Brain pericyte (primary cell): ENCODE measurements at regions not wholly inside any gene's neighbourhood (a gene's known extent, or its start where the extent isn't known, plus 50 kb on each side); places are given as distances from the start of the nearest gene placed in this dataset.
"Not testable (repeated sequence)": the region's sequence is repeated elsewhere in the genome, so short reads cannot be mapped to it uniquely, and the experiment has no call there.

ENCODE experiments used
- DNase-seq: peaks from one replicate; pipeline ENCODE4 v3.0.0-alpha.2; 2012; ENCODE audit warnings: low read depth, low spot score

GRCh38 chr1:232352366-232352765 is 277.6 kb downstream of the SIPA1L2 start:
- DNase-seq = no peak

GRCh38 chr1:232351335-232351734 is 278.6 kb downstream of the SIPA1L2 start:
- no peak for DNase-seq

- no peak for DNase-seq
Measured at GRCh38 chr1:232346844-232347243, 283.1 kb downstream of the SIPA1L2 start.

GRCh38 chr1:232344791-232345399 is 285.0 kb downstream of the SIPA1L2 start:
- no peak for DNase-seq

- not testable (repeated sequence) for DNase-seq
Measured at GRCh38 chr1:232344186-232344585, 285.7 kb downstream of the SIPA1L2 start.

- DNase-seq = no peak
Measured at GRCh38 chr1:232340446-232340845, 289.5 kb downstream of the SIPA1L2 start.

- no peak for DNase-seq
Measured at GRCh38 chr1:232339073-232339472, 290.9 kb downstream of the SIPA1L2 start.

GRCh38 chr1:232335741-232336293 is 294.1 kb downstream of the SIPA1L2 start:
- DNase-seq = no peak

GRCh38 chr1:232335261-232335660 is 294.7 kb downstream of the SIPA1L2 start:
- DNase-seq = no peak

- DNase-seq = no peak
Measured at GRCh38 chr1:232334811-232335210, 295.1 kb downstream of the SIPA1L2 start.

- no peak for DNase-seq
Measured at GRCh38 chr1:232334246-232334645, 295.7 kb downstream of the SIPA1L2 start.

GRCh38 chr1:232333419-232333767 is 296.5 kb downstream of the SIPA1L2 start:
- no peak for DNase-seq

- not testable (repeated sequence) for DNase-seq
Measured at GRCh38 chr1:232332710-232333418, 297.1 kb downstream of the SIPA1L2 start.

- no peak for DNase-seq
Measured at GRCh38 chr1:232329103-232329813, 300.7 kb downstream of the SIPA1L2 start.

- DNase-seq = no peak
Measured at GRCh38 chr1:232328486-232329102, 301.3 kb downstream of the SIPA1L2 start.

GRCh38 chr1:232327899-232328298 is 302.0 kb downstream of the SIPA1L2 start:
- no peak for DNase-seq

- no peak for DNase-seq
Measured at GRCh38 chr1:232327269-232327668, 302.7 kb downstream of the SIPA1L2 start.

GRCh38 chr1:232322162-232322734 is 307.7 kb downstream of the SIPA1L2 start:
- no peak for DNase-seq

GRCh38 chr1:232319518-232320210 is 310.3 kb downstream of the SIPA1L2 start:
- no peak for DNase-seq

- no peak for DNase-seq
Measured at GRCh38 chr1:232319072-232319471, 310.9 kb downstream of the SIPA1L2 start.

- DNase-seq = no peak
Measured at GRCh38 chr1:232318143-232318542, 311.8 kb downstream of the SIPA1L2 start.
